DMS 273 (cell line): ENCODE measurements at regions not wholly inside any gene's neighbourhood (a gene's known extent, or its start where the extent isn't known, plus 50 kb on each side); places are given as distances from the start of the nearest gene placed in this dataset.
"Not testable (repeated sequence)": the region's sequence is repeated elsewhere in the genome, so short reads cannot be mapped to it uniquely, and the experiment has no call there.

Experiments used
- DNase-seq: peaks from one replicate; lab custom pipeline; 2025; ENCODE audit not compliant: unreplicated experiment; lab: John Stamatoyannopoulos, UW

GRCh38 chr9:89854715-89855475, 250.1 kb downstream of the GADD45G start:
- DNase-seq: no peak

- peak; percentile 74 for DNase-seq
Measured at GRCh38 chr9:89856296-89856695, 251.5 kb downstream of the GADD45G start.

GRCh38 chr9:89856950-89857349, 252.1 kb downstream of the GADD45G start:
- peak; percentile 82 for DNase-seq

GRCh38 chr9:89859842-89860241, 255.0 kb downstream of the GADD45G start:
- peak; percentile 81 for DNase-seq

GRCh38 chr9:89861371-89861770, 256.6 kb downstream of the GADD45G start:
- DNase-seq: not testable (repeated sequence)

- DNase-seq: no peak
Measured at GRCh38 chr9:89862316-89862715, 257.5 kb downstream of the GADD45G start.

GRCh38 chr9:89863141-89863540, 258.3 kb downstream of the GADD45G start:
- no peak for DNase-seq

GRCh38 chr9:89863837-89864236, 259.0 kb downstream of the GADD45G start:
- peak; percentile 17 for DNase-seq

GRCh38 chr9:89864257-89864656, 259.4 kb downstream of the GADD45G start:
- peak; percentile 34 for DNase-seq

- DNase-seq: no peak
Measured at GRCh38 chr9:89864731-89865130, 259.9 kb downstream of the GADD45G start.

GRCh38 chr9:89865357-89865756, 260.5 kb downstream of the GADD45G start:
- DNase-seq: no peak

- no peak for DNase-seq
Measured at GRCh38 chr9:89865981-89866380, 261.2 kb downstream of the GADD45G start.

GRCh38 chr9:89866701-89867100, 261.9 kb downstream of the GADD45G start:
- no peak for DNase-seq

- no peak for DNase-seq
Measured at GRCh38 chr9:89868100-89868499, 263.3 kb downstream of the GADD45G start.

GRCh38 chr9:89869793-89870580, 265.2 kb downstream of the GADD45G start:
- no peak for DNase-seq

- no peak for DNase-seq
Measured at GRCh38 chr9:89871871-89872331, 267.1 kb downstream of the GADD45G start.

- no peak for DNase-seq
Measured at GRCh38 chr9:89872426-89872912, 267.7 kb downstream of the GADD45G start.

GRCh38 chr9:89872913-89873707, 268.3 kb downstream of the GADD45G start:
- DNase-seq: peak; percentile 33

GRCh38 chr9:89873801-89874200, 269.0 kb downstream of the GADD45G start:
- no peak for DNase-seq

GRCh38 chr9:89874351-89875321, 269.8 kb downstream of the GADD45G start:
- peak; percentile 62 for DNase-seq
